Upper lobe of left lung (tissue), 6 donors: ENCODE measurements at regions not wholly inside any gene's neighbourhood (a gene's known extent, or its start where the extent isn't known, plus 50 kb on each side); places are given as distances from the start of the nearest gene placed in this dataset.

Source experiments
- ATAC-seq, 2 donors: fragments of 200-7000 bp; cut with Tn5 transposase; one replicate each; pipeline ENCODE4 v1.9.1; 2022; ENCODE audit warnings: mild to moderate bottlenecking in 2 of 2, moderate library complexity in 2 of 2; ENCODE audit not compliant: low FRiP score in 2 of 2
- DNase-seq, 2 donors: peaks; one replicate each; pipeline ENCODE4 v3.0.0-alpha.2; 2019 to 2020
- H3K27ac ChIP-seq, 4 donors: fragments of 200-600 bp; sonication (generic); one replicate each; pipeline ENCODE4 v1.5.1; 2016 to 2019
- H3K27me3 ChIP-seq, 4 donors: fragments of 200-600 bp; sonication (generic); one replicate each; pipeline ENCODE4 v1.5.1; 2017 to 2019
- H3K36me3 ChIP-seq, 4 donors: fragments of 200-600 bp; sonication (generic); one replicate each; pipeline ENCODE4 v1.5.1; 2016 to 2019
- H3K4me1 ChIP-seq, 4 donors: fragments of 200-600 bp; sonication (generic); one replicate each; pipeline ENCODE4 v1.5.1; 2018 to 2019
- H3K4me3 ChIP-seq, 4 donors: fragments of 200-600 bp; sonication (generic); one replicate each; pipeline ENCODE4 v1.5.1; 2017 to 2019; ENCODE audit warnings: mild to moderate bottlenecking in 2 of 4, moderate library complexity in 1 of 4
- H3K9me3 ChIP-seq, 4 donors: fragments of 200-600 bp; sonication (generic); one replicate each; pipeline ENCODE4 v1.5.1; 2018 to 2019
- CTCF ChIP-seq, 6 experiments: fragments of 450-650 bp in 4 of 6; fragments of 200-600 bp in 2 of 6; sonication (generic) in 2 of 6; IDR thresholded peaks; one replicate each; pipeline ENCODE4 v1.5.1; 2016 to 2019; ENCODE audit warnings: antibody characterized with exemption in 6 of 6
- EP300 ChIP-seq, 4 donors: sonication (generic); formaldehyde crosslinking; IDR thresholded peaks; one replicate each; pipeline ENCODE4 v1.5.1; 2017; ENCODE audit warnings: antibody characterized with exemption in 4 of 4, control low read depth in 2 of 4
- POLR2A ChIP-seq, 4 donors: fragments of 450-650 bp; IDR thresholded peaks; one replicate each; pipeline ENCODE4 v1.5.1; 2016 to 2017; ENCODE audit warnings: antibody characterized with exemption in 4 of 4, mild to moderate bottlenecking in 2 of 4
- POLR2AphosphoS5 ChIP-seq, 2 donors: sonication (generic); formaldehyde crosslinking; IDR thresholded peaks; one replicate each; pipeline ENCODE4 v1.5.1; 2017; ENCODE audit warnings: antibody characterized with exemption in 2 of 2
- WGBS, 2 donors: methylation state at CpG; one replicate each; pipeline ENCODE4 v1.1.5; 2017 to 2018; 5-methylcytosine and 5-hydroxymethylcytosine counted together
- donor health status: DM: no; HTN: no; CAD: no; lungs with moderate emphysema.
- donor health status: DM: no; HTN: yes; CAD: no; lungs with severe emphysema.

GRCh38 chr18:57910134-57910533 lies 107.0 kb upstream of the ATP8B1 start:
- ATAC-seq: no peak
- no peaks in the 10 kb centered on the region for H3K27me3 ChIP-seq
- DNase-seq: no peak
- TF ChIP-seq POLR2AphosphoS5 (IDR thresholded peaks at IDR 0.05) (no peak), CTCF (IDR thresholded peaks at IDR 0.05) (no peak), POLR2A (IDR thresholded peaks at IDR 0.05) (no peak), EP300 (IDR thresholded peaks at IDR 0.05) (no peak)
- no peaks in the 10 kb centered on the region for H3K4me1 ChIP-seq
- no peaks in the 10 kb centered on the region for H3K36me3 ChIP-seq
- H3K4me3 ChIP-seq: no peak overlapping the region
- 84 to 90% methylated on average over 2 of the region's 2 CpGs for WGBS, 2 donors
- no peaks in the 10 kb centered on the region for H3K9me3 ChIP-seq
- no peak overlapping the region for H3K27ac ChIP-seq

- H3K9me3 ChIP-seq: no peaks in the 10 kb centered on the region
- no peak overlapping the region for H3K4me3 ChIP-seq
- 89 to 91% methylated on average over 7 of the region's 7 CpGs for WGBS, 2 donors
- no peaks in the 10 kb centered on the region for H3K36me3 ChIP-seq
- H3K27me3 ChIP-seq: no peaks in the 10 kb centered on the region
- no peak for TF ChIP-seq POLR2AphosphoS5 (IDR thresholded peaks at IDR 0.05)
- no peak for TF ChIP-seq EP300 (IDR thresholded peaks at IDR 0.05)
- no peak for TF ChIP-seq POLR2A (IDR thresholded peaks at IDR 0.05)
- TF ChIP-seq CTCF (IDR thresholded peaks at IDR 0.05): no peak
- DNase-seq (no peak), ATAC-seq (no peak)
- no peak overlapping the region for H3K27ac ChIP-seq
- no peaks in the 10 kb centered on the region for H3K4me1 ChIP-seq
Observed at GRCh38 chr18:57909620-57910019, 106.5 kb upstream of the ATP8B1 start.

GRCh38 chr18:57908092-57908491 lies 105.0 kb upstream of the ATP8B1 start:
- Histone ChIP-seq H3K27me3 (no peaks in the 10 kb centered on the region), H3K27ac (no peak overlapping the region), H3K4me3 (no peak overlapping the region), H3K36me3 (no peaks in the 10 kb centered on the region), H3K9me3 (no peaks in the 10 kb centered on the region), H3K4me1 (no peaks in the 10 kb centered on the region)
- no peak for DNase-seq
- TF ChIP-seq POLR2AphosphoS5 (IDR thresholded peaks at IDR 0.05) (no peak), CTCF (IDR thresholded peaks at IDR 0.05) (no peak), POLR2A (IDR thresholded peaks at IDR 0.05) (no peak), EP300 (IDR thresholded peaks at IDR 0.05) (no peak)
- ATAC-seq: no peak
- 58 to 90% methylated on average over 1 of the region's 1 CpG for WGBS, 2 donors

- ATAC-seq (no peak), DNase-seq (no peak)
- Histone ChIP-seq H3K36me3 (no peaks in the 10 kb centered on the region), H3K9me3 (no peaks in the 10 kb centered on the region), H3K27ac (no peak overlapping the region), H3K27me3 (no peaks in the 10 kb centered on the region), H3K4me3 (no peak overlapping the region), H3K4me1 (no peaks in the 10 kb centered on the region)
- WGBS, 2 donors: 77 to 80% methylated on average over 4 of the region's 4 CpGs
- no peak for TF ChIP-seq EP300 (IDR thresholded peaks at IDR 0.05)
- TF ChIP-seq POLR2A (IDR thresholded peaks at IDR 0.05): no peak
Observed at GRCh38 chr18:57907550-57907949, 104.4 kb upstream of the ATP8B1 start.

GRCh38 chr18:57906852-57907251 lies 103.7 kb upstream of the ATP8B1 start:
- 85 to 89% methylated on average over 5 of the region's 5 CpGs for WGBS, 2 donors
- TF ChIP-seq POLR2A (IDR thresholded peaks at IDR 0.05) (no peak), CTCF (IDR thresholded peaks at IDR 0.05) (no peak), POLR2AphosphoS5 (IDR thresholded peaks at IDR 0.05) (no peak), EP300 (IDR thresholded peaks at IDR 0.05) (no peak)
- H3K9me3 ChIP-seq: no peaks in the 10 kb centered on the region

More at GRCh38 chr18:57906852-57907251, 103.7 kb upstream of the ATP8B1 start:
- Histone ChIP-seq H3K27ac (no peak overlapping the region), H3K27me3 (no peaks in the 10 kb centered on the region), H3K36me3 (no peaks in the 10 kb centered on the region), H3K4me1 (no peaks in the 10 kb centered on the region), H3K4me3 (no peak overlapping the region)
- ATAC-seq (no peak), DNase-seq (no peak)
